ENCODE measurements at regions not wholly inside any gene's neighbourhood (a gene's known extent, or its start where the extent isn't known, plus 50 kb on each side); places are given as distances from the start of the nearest gene placed in this dataset.
"Not testable (repeated sequence)": the region's sequence is repeated elsewhere in the genome, so short reads cannot be mapped to it uniquely, and the experiment has no call there.

DNA sequence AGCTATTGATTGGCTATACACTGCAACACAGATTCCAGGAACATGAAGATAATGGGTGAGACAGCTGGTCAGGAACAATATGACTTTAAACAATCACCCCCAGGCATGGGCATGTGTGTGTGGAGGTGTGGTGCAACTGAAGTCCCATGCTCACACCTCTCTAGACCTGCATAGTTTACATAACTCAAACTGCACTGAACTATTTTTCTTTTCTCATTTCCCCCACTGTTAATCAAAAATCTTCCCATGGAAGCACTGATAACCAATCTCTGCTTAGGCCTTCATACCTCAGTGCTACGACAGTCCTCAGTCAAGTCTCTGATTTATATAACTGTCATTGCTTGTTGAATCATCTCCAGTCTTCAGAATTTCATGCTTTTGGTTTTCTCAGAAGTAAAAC lies 600.2 kb downstream of the NTRK3 start:
- in situ Hi-C loops (cut with HindIII; ENCODE audit: low sequenced_read_pairs), result no loop called here
- DNase-seq (ENCODE audit: low read depth), result no peak
- TF ChIP-seq, protein P1, sequence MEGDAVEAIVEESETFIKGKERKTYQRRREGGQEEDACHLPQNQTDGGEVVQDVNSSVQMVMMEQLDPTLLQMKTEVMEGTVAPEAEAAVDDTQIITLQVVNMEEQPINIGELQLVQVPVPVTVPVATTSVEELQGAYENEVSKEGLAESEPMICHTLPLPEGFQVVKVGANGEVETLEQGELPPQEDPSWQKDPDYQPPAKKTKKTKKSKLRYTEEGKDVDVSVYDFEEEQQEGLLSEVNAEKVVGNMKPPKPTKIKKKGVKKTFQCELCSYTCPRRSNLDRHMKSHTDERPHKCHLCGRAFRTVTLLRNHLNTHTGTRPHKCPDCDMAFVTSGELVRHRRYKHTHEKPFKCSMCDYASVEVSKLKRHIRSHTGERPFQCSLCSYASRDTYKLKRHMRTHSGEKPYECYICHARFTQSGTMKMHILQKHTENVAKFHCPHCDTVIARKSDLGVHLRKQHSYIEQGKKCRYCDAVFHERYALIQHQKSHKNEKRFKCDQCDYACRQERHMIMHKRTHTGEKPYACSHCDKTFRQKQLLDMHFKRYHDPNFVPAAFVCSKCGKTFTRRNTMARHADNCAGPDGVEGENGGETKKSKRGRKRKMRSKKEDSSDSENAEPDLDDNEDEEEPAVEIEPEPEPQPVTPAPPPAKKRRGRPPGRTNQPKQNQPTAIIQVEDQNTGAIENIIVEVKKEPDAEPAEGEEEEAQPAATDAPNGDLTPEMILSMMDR (IDR thresholded peaks at IDR 0.05; ENCODE audit: low read depth, low read length, missing control alignments), result no peak
- H3K4me3 ChIP-seq (ENCODE audit: low read depth, low read length), result no peak overlapping the region

DNA sequence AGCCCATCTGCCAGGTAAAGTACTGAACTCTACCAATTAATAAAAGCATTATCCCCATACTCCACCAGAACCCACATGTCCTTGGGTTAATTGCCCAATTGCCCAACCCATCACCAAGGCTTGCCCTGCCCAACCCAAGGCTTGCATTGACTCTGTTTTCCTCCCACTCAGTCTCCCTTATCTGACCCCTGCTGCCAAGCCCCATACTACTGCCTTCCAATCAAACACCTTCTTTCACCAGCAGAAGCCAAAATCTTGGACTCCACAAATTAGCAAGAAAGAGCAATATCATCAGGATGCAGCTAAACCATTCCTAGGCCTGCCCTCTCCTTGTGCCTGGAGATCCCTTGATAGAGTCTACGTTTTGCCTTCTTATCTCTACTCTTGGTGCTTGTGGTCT lies 602.9 kb downstream of the NTRK3 start:
- in situ Hi-C loops (cut with HindIII; ENCODE audit: low sequenced_read_pairs), result no loop called here

DNA sequence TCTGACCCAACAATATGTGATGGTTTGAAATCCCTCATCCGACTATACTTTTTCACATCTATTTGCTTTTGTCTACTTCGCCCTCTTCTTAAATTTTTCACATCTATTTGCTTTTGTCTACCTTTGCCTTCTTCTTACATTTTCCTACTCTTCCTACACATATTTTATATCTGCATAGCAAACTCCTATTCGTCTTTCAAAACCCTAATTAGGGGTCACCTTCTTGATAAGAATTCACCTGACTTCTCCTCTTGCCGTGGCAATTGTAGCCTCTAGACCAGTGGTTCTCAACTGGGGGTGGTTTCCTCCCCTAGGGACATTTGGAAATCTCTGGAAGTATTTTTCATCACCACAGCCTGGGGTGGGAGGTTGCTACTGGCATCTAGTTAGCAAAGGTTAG lies 607.4 kb downstream of the NTRK3 start:
- in situ Hi-C loops (cut with HindIII; ENCODE audit: low sequenced_read_pairs), result no loop called here
- TF ChIP-seq, protein P1 (IDR thresholded peaks at IDR 0.05; ENCODE audit: low read depth, low read length, missing control alignments), result no peak
- no peak overlapping the region for H3K4me3 ChIP-seq (ENCODE audit: low read depth, low read length)
- no peak for DNase-seq (ENCODE audit: low read depth)

More for the DNA sequence above, 602.9 kb downstream of the NTRK3 start:
- DNase-seq (ENCODE audit: low read depth), result no peak
- TF ChIP-seq, protein P1 (IDR thresholded peaks at IDR 0.05; ENCODE audit: low read depth, low read length, missing control alignments), result no peak
- no peak overlapping the region for H3K4me3 ChIP-seq (ENCODE audit: low read depth, low read length)

DNA sequence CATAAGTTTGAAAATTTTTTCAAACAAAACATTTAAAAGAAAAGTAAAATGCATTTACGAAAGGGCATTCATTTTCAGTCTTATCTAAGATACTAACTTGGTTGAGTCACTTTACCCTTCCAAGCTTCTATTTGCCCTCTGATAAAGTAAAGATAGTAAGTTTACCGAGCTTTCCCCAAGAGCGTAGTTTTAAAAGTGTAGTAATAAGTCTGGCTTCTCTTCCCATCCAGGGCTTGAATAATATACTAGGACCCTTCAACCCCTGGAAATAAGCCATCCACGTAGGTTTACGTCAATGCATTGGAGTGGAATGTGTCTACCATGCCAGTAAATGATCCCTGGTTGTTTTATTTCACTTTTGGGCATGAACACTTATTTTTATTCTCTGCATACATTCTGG lies 608.3 kb downstream of the NTRK3 start:
- TF ChIP-seq, protein P1 (IDR thresholded peaks at IDR 0.05; ENCODE audit: low read depth, low read length, missing control alignments), result no peak
- peak; percentile 5 for DNase-seq (ENCODE audit: low read depth)
- in situ Hi-C loops (cut with HindIII; ENCODE audit: low sequenced_read_pairs), result no loop called here
- no peak overlapping the region for H3K4me3 ChIP-seq (ENCODE audit: low read depth, low read length)

DNA sequence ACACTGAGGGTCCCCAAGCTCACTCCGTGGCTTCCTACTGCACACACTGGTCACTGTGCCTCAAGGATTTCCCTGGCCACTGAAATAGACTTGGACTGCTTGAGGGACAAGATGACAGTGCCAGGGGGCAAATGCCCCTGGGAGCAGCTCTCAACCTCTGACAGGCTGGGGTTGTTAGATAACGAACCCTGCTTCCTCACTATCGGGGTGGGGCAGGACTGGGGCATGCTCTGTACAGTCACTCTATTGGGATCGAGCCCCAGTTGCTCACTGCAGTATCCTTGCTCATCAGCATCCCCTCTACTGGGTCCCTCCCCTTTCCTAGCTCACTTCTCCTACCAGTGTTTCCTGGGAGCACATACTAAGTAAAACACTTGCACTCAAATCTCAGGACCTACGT lies 610.8 kb downstream of the NTRK3 start:
- DNase-seq (ENCODE audit: low read depth), result no peak
- in situ Hi-C loops (cut with HindIII; ENCODE audit: low sequenced_read_pairs), result no loop called here
- TF ChIP-seq, protein P1 (IDR thresholded peaks at IDR 0.05; ENCODE audit: low read depth, low read length, missing control alignments), result no peak
- no peak overlapping the region for H3K4me3 ChIP-seq (ENCODE audit: low read depth, low read length)

DNA sequence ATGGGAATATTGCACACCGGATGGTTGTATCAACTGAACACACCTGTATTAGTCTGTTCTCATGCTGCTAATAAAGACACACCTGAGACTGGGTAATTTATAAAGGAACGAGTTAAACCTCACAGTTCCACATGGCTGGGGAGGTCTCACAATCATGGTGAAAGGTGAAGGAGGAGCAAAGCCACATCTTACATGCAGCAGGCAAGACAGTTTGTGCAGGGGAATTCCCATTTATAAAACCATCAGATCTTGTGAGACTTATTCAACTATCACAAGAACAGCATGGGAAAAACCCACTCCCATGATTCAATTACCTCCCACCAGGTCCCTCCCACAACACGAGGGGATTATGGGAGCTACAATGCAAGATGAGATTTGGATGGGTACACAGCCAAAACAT lies 613.5 kb downstream of the NTRK3 start:
- in situ Hi-C loops (cut with HindIII; ENCODE audit: low sequenced_read_pairs); DNase-seq (ENCODE audit: low read depth); H3K4me3 ChIP-seq (ENCODE audit: low read depth, low read length): not testable (repeated sequence)

DNA sequence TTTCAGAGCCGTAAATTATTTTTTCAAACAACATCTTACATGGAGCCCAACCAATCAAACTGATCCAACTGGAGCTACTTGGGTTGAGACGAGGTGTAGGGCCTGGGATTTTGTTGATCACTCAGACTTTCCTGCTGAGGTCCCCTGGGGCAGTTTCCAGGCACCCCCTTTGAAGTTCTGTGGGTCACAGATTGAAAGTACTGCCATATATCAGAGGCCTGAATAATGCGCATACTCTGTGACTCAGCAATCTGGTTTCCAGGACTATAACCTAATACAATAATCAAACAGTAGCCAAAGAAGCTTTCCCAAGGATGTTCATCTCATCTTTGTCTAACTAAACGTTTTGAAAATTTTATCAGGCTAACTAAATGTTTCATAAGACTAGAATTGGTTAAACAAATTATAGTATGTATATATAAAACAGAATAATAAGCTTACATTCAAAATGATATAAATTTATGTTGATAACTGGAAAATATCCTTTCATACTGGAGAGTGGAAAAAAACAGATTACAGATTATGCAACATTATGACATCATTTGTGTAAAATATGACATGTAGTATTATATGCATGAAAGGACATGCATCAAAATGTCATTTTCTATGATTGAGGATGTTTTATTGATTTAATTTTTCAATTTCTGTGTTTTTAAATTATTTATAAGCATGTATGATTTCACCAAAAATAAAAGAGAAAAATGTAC lies 617.1 kb downstream of the NTRK3 start:
- no peak for DNase-seq (ENCODE audit: low read depth)
- in situ Hi-C loops (cut with HindIII; ENCODE audit: low sequenced_read_pairs), result no loop called here
- no peak overlapping the region for H3K4me3 ChIP-seq (ENCODE audit: low read depth, low read length)
- TF ChIP-seq, protein P1 (IDR thresholded peaks at IDR 0.05; ENCODE audit: low read depth, low read length, missing control alignments), result no peak

Data from astrocyte of the cerebellum (primary cell).